G401.6 (cell line): ENCODE measurements at regions not wholly inside any gene's neighbourhood (a gene's known extent, or its start where the extent isn't known, plus 50 kb on each side); places are given as distances from the start of the nearest gene placed in this dataset.

Source experiments
- FAIRE-seq: peaks from 2 replicates; lab custom pipeline; 2012; peaks lifted over from hg19 to GRCh38; lab: Jason Lieb, UNC

DNA sequence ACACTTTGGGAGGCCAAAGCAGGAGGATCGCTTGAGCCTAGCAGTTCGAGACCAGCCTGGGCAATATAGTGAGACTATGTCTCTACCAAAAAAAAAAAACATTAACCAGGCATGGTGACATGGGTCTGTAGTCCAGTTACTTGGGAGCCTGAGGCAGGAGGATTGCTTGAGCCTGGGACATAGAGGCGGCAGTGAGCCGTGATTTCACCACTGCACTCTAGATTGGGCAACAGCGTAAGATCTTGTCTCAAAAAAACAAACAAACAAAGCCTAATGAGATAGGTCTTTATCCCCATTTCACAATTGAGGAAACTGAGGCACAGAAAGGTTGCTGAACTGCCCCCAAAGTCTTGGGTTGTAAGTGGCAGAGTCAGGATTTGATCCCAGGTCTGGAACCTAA lies 70.5 kb upstream of the RAD23B start:
- no peak for FAIRE-seq

DNA sequence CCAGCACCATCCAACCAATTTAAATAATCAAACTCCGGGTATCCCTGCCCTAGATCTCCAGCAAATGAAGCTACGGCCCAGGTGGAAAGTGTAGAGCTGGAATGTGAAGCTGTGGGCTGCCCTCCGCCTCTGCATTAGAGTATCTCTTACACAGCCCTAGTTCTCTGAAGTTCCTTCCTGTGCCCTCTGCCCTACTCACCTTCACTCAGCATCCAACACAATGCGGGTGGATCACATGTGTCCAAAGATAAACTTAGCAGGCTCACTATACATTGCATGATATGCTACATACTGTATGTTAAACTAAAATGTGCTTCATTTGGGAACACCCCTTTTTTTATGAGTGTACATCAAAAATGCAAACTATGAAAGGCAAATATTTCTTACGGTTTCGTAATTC lies 70.0 kb upstream of the RAD23B start:
- no peak for FAIRE-seq

DNA sequence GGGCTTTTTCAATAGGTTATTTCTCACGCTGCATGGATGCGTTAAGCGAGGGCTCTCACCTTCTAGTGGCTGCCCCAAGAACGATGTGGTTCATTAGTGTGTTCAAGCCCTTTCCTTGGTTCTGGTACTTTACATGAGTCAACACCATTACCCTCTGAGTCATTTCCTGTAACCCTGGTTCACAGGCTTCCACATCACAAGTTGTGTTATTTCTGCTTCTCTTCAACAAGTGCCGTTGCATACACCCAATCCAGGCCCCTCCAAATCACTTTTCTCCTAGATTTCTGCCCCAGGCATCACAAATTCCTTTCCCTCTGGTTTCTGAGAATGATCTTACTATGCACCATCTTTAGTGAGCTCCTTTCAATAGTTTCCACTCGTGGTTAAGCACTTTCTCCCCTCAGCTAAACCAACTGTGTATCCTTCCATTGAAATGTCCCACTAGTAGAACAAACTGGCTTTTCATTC lies 69.5 kb upstream of the RAD23B start:
- FAIRE-seq: peak; percentile 98

DNA sequence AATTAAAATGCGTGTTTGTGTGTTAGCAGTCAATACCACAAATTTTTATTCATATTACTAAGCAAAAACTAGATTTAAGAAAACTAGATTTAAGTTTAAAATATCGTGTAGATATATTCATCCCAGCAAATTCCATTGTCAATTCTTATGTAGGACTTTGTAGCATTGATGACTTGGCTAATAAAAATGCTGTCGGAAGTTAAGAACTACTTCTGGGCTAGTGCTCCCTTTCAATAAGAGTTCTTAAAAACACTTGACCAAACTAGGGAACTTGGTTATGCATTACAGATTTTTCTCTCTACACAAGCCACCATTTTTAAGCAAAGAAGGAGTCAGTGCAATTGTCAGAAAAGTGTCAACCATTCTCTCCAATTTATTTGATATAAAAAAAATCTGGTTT lies 68.7 kb upstream of the RAD23B start:
- no peak for FAIRE-seq

DNA sequence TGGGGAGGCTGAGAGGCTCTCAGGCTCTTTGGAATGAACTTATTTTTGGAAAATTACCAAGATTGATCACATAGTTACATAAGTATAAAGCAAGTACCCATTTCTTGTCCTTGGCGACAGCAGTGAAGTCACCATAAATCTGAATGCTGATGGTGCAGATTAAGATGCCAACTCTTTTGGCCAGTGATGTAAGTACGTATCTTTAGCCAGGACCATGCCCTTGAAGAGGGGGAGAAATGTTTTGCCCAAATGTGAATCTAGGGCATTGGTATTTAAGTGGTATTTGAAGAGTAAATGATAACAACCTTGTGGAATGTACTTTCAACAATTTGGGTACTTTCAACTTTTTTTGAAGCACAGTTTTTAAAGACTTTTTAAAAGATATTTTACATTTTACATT lies 68.2 kb upstream of the RAD23B start:
- FAIRE-seq: peak; percentile 53

DNA sequence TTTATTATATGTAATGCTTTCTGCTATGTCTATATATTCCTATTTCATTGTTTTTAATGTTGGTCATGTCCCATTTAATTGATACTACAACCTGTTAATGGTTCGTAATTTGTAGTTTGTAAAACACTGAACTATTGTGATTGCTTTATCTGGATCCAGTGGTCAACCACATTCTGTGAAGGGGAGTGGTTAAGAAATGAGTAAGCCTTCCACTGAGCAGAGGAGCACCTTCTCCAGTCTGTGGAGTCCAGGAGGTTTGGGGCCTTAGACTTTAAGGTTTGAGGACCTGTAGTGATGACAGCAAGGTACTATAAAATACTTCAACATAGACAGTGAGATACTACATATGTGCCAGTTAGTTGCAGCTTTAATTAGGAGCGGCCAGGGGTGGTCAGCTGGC lies 67.7 kb upstream of the RAD23B start:
- no peak for FAIRE-seq

DNA sequence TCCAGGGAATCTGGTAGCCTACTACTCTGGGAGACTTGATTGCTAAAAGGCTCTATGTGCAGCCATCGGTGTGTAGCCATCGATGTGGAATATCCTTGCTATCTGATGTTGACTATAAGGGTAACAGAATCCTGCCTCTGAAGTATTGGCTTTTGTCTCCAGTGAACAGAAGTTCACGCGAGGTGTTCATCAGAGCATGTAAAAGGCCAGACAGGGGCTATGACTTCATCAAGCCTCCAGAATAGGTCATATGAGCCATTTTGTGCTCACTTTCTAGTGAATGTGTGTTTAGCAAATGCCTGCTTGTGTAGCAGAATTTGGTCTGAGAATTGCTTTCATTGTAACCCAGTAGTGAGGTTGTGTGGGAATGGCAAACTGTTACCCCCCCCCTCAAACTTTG lies 66.8 kb upstream of the RAD23B start:
- FAIRE-seq: no peak

DNA sequence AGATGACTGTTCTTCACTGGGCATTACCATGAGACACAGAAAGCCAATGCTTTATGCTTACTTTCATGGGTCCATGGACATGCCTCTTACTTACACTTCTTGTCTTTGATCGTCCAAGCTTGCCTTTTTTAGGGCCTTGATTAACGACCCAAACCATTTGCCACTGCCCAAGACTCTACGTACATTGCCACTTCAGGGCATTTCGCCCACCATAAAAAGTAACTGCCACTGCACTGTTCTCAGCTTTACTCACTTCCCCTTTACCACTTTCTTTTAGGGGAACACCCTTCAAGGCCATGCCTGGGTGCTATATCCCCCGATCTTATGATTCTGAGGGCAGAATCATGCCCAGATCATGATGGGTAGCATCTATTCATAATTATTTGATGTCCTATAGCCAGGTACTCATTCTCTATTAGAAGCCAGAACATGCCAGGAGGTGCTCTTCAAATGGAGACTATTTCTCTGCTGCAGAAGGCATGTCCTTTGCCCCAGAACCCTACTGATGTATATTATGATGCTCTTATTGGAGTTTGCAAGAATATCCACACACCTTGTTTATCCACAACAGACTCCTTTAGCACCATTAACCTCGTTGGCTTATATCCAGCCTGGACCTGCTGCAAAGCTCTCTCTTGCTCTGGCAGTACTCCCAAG lies 64.1 kb upstream of the RAD23B start:
- no peak for FAIRE-seq

DNA sequence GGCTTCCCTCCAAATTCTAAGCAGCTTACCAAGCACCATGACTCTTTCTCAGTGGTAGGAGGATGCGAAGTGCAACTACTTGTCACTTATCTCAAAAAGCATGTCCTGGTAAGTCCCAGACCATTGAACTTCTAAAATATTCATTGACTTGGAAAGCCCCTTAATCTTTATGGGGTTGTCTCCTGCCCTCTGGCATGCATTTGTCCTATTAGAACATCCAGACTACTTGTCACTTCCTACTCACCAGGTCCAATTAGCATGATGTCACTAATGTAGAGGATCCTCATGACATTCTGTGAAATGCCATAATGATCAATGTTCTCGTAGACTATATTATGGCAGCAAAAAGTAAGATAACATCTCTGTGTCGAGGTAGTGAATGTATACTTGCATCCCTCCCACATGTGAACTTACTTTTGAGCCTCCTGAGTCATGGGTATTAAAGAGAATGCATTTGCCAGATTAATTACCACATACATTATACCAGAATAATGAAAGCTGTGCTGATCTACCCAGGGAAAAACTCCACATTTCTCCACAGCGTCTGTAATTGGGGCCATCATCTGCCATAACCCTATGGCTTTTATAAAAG lies 63.5 kb upstream of the RAD23B start:
- FAIRE-seq: no peak

DNA sequence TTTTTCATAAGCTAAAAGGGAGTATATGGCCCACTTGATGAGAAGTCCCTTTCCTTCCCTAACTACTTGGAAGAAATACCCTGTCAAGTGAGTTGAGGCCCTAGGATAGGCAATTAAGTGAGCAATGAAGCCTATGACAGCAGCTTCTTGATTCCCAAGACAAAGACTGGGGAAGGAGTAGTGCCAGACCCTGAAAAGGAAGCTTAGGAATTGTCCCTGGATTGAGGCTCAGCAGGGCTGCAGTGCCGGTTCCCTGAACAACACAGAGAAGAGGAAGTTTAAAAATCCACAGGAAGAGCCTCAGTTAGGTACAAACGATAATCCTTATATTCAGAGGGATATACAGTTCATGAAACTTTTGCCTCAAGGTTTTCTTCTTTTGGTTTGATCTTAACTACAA lies 61.8 kb upstream of the RAD23B start:
- FAIRE-seq: no peak

DNA sequence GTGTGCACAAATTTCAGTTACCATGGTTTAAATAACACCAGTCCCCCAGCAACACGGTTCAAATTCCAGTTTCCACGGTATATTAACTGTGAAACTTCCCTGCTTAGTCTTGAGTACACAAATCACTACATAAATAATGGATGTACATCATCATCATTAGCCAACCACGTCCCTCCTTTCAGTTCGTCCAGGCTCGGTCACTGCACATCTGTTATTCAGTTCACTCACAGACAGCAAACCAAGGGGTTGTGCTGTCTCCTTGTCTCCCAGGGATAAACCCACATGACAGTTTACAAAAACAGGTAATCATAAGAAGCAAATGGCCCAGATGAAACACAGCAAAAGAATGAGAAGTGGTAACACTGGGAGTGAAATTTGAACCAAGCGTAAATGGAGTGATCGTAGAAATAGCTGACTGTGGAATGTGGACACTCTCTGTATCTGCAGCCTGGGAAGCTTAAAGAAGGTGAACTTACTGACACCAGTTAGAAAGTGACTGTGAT lies 61.0 kb upstream of the RAD23B start:
- FAIRE-seq: peak; percentile 97

DNA sequence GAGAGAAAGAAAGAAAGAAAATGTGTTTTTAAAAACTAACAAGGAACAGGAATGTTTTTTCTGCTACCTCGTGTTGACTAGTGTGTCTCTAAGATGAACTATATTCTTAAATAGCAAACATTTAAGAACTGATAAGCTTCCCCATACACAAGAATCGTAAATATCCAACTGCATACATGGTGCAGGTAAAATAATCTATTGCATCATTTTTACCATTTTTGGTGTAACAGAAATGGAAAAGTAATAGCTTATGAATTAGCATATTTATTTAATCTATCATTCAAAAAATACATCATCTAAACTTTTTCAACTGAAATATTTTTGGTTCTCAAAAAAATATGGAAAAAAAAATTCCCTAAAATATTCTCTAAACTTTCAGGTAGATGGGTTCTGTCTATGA lies 59.7 kb upstream of the RAD23B start:
- FAIRE-seq: no peak

DNA sequence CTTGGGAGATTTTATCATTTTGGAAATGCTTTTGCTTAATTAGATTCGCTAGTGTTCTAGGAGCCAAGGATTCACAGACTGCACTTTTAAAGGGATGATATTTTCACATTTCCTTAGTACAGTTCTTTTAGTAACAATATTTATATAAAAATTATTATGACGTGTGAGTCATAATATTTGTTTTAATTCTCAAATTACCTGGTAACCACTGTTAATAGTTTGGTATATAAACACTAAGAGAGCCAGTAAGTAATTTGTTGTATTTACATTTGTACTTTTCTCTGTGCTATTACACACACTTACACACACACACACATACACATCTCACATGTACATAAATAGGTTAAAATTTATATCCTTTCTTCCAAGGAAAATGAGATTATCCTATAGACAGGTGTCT lies 58.8 kb upstream of the RAD23B start:
- FAIRE-seq: peak; percentile 37

DNA sequence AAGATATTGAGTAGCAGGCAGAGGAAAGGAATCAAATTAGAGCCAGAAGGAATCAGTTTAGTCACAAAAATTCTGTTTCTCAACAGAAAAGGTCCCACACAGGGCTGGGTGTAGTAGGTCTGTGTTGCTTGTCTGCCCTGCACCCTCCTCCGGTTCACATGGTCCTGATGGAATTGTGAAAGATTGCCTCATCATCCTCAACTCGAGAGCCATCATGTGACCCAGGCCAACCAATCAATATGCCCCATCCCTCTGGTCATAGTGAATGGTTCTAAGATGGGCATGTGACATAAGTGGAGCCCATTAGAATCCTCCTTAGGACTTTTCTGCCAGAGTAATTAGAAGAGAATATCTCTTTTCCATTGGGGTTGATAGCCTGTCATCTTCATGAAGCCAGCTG lies 56.7 kb upstream of the RAD23B start:
- FAIRE-seq: no peak

DNA sequence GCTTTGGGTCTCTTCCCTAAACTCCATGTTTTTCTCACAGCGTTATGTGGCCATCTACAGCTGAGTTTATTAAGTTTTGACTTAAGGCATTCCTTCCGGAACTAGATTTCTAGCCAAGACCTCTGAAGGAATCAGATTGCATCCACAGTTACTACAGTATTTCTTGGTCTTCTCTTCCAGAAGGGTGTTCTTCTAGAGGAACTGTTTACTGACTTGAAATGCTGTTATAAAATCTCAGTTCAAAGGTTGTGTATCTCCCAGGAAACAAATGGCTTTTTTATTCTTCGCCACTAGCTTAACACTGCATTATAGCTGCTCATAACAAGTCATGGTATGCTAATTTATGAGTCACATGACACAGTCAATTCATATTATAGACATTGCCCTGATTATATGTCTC lies 55.3 kb upstream of the RAD23B start:
- no peak for FAIRE-seq

DNA sequence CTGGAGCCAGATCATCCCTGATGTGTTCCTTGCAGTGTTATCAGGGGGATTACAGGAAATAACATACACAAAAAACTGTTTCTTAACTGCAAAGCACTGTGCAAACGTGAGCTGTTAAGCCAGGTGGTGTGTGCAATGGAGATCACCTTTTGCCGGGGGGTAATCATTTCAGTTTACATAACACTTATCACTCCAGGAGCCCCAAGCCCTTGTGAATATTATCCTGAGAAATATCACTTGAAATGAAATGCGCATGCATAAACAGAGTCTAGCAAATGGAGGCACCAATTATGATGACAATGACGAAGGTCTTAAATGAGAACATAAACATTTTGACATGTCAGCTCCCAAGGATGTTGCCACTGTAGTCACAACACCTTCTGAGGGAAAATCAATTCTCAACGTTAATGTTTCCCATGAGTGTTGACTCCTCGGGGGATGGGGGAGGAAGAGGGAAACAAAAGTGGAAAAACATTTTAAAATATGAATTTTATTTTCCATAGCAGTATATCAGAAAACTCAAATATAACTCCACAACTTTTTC lies 54.5 kb upstream of the RAD23B start:
- no peak for FAIRE-seq

DNA sequence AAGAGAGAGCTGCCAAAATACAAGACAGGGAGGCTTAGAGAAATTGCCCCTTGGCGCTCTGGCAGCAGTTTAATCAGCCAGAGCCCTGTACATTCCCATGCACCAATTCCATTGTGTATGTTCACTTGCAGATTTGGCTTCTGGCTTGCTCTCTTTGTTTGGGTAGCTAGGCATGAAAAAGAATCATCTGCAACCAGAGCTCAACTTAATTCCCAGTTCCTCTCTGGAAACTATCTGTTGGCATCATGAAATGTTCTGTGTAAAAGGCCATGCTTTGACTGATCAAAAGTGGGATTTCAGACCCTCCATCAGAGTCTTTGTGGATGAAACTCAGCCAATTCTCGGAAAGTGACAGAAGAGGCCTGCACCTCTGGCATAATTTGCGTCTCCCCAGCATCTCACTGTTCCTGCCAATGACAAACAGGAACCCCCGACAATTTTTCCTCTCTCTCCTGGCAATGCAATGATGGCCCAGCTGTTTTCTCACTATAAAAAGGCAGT lies 53.8 kb upstream of the RAD23B start:
- FAIRE-seq: no peak
